Transverse colon (tissue), 3 donors: ENCODE measurements at regions not wholly inside any gene's neighbourhood (a gene's known extent, or its start where the extent isn't known, plus 50 kb on each side); places are given as distances from the start of the nearest gene placed in this dataset.
"Not testable (repeated sequence)": the region's sequence is repeated elsewhere in the genome, so short reads cannot be mapped to it uniquely, and the experiment has no call there.

Experiments used
- CTCF ChIP-seq, 5 experiments: fragments of 200-600 bp in 3 of 5; fragments of 450-650 bp in 2 of 5; sonication (generic) in 3 of 5; IDR thresholded peaks; 1 replicate in 2 of 5; 2 replicates in 3 of 5; pipeline ENCODE4 v1.5.1; 2016 to 2017; ENCODE audit warnings: antibody characterized with exemption in 5 of 5, inconsistent platforms in 3 of 5, mild to moderate bottlenecking in 2 of 5, moderate library complexity in 1 of 5
- POLR2A ChIP-seq: fragments of 450-650 bp; IDR thresholded peaks from one replicate; pipeline ENCODE4 v1.6.1; 2016; ENCODE audit warnings: antibody characterized with exemption, mild to moderate bottlenecking, moderate library complexity

- not testable (repeated sequence) for TF ChIP-seq CTCF (IDR thresholded peaks at IDR 0.05); POLR2A
Observed at GRCh38 chr2:19615402-19615801, 257.0 kb upstream of the OSR1 start.
